ENCODE measurements at regions not wholly inside any gene's neighbourhood (a gene's known extent, or its start where the extent isn't known, plus 50 kb on each side); places are given as distances from the start of the nearest gene placed in this dataset.

DNA sequence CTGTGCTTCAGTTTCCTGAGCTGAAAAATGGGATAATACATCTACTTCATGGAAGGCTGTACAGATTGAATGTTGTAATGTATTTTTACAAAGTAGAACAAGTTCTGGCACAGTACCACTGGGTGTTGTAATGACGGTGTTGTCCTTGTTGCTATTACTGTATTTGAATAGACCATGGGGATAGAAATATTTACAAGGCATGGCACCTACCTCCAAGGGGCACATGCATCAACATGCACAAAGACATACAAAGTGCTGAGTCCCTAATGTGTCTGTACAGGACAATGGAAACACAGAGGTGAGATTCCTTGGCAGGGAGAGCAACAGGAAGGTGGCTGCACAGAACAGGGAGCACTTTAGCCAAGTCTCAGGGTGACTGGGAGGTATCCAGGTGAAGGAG lies 930.6 kb upstream of the TMEM132C start:
- CTCF ChIA-PET, result no interaction called here

DNA sequence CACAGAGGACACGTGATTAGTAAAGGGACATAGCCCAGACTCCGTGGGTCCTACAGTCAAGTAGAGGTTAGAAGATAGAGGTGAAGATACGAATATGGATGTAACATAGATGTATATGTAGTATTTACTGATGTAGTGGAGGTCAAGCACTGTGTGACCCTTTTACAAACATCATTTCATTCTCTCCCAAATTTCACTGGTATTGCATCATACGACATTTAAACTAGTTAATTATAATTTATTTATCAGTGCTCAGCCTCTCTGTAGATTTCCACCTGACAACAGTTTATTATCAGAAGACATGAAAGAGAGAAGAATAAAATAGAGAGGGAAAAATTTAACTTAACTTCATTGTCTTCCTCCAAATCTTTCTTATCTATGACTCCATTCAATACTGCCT lies 927.9 kb upstream of the TMEM132C start:
- TF ChIP-seq, protein P1, sequence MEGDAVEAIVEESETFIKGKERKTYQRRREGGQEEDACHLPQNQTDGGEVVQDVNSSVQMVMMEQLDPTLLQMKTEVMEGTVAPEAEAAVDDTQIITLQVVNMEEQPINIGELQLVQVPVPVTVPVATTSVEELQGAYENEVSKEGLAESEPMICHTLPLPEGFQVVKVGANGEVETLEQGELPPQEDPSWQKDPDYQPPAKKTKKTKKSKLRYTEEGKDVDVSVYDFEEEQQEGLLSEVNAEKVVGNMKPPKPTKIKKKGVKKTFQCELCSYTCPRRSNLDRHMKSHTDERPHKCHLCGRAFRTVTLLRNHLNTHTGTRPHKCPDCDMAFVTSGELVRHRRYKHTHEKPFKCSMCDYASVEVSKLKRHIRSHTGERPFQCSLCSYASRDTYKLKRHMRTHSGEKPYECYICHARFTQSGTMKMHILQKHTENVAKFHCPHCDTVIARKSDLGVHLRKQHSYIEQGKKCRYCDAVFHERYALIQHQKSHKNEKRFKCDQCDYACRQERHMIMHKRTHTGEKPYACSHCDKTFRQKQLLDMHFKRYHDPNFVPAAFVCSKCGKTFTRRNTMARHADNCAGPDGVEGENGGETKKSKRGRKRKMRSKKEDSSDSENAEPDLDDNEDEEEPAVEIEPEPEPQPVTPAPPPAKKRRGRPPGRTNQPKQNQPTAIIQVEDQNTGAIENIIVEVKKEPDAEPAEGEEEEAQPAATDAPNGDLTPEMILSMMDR (conservative IDR thresholded peaks at IDR 0.05; ENCODE audit: low read depth, low read length), result no peak
- no peak for TF ChIP-seq EZH2phosphoT487 (IDR thresholded peaks at IDR 0.05; ENCODE audit: borderline replicate concordance, low read length)
- TF ChIP-seq EZH2 (IDR thresholded peaks at IDR 0.05; ENCODE audit: low read length, unreplicated experiment), result no peak
- ChIA-PET CTCF (no interaction called here), POLR2A (ENCODE audit: unreplicated experiment) (no interaction called here)
- Histone ChIP-seq H2AFZ (ENCODE audit: low read length) (no peak overlapping the region), H4K20me1 (ENCODE audit: low read length) (no peaks in the 10 kb centered on the region), H3K27ac (ENCODE audit: low read length) (no peak overlapping the region), H3K27me3 (ENCODE audit: low read length) (no peaks in the 10 kb centered on the region), H3K9me3 (ENCODE audit: low read length) (no peaks in the 10 kb centered on the region), H3F3A (ENCODE audit: low read length, unreplicated experiment) (no peaks in the 10 kb centered on the region), H3K9me2 (replicated peaks; ENCODE audit: low read length) (peaks cover 3% of the 10 kb centered on the region; the same call in 1 of the 2 replicates), H3K36me3 (ENCODE audit: low read depth, low read length) (no peaks in the 10 kb centered on the region), H3K79me2 (ENCODE audit: low read length) (no peaks in the 10 kb centered on the region), H3K4me1 (ENCODE audit: insufficient read depth, low read length) (peaks cover 9% of the 10 kb centered on the region; the same call in 1 of the 2 replicates), H3K4me2 (ENCODE audit: low read length) (no peak overlapping the region), H3K4me3 (ENCODE audit: low read length) (no peak overlapping the region), H3K9ac (ENCODE audit: low read length) (no peak overlapping the region)
- ATAC-seq (no peak), DNase-seq (no peak)
- intact Hi-C loops (cut with micrococcal nuclease), result no loop called here
- BruUV-seq (replicated peaks), result no TSS peak

More for the DNA sequence above, 930.6 kb upstream of the TMEM132C start:
- intact Hi-C loops (cut with micrococcal nuclease), result no loop called here
- BruUV-seq (replicated peaks), result no TSS peak
- H3K4me1 ChIP-seq (ENCODE audit: insufficient read depth, low read length), result no peaks in the 10 kb centered on the region
- TF ChIP-seq, protein P1 (conservative IDR thresholded peaks at IDR 0.05; ENCODE audit: low read depth, low read length), result no peak
- TF ChIP-seq EZH2 (IDR thresholded peaks at IDR 0.05; ENCODE audit: low read length, unreplicated experiment) (no peak), EZH2phosphoT487 (IDR thresholded peaks at IDR 0.05; ENCODE audit: borderline replicate concordance, low read length) (no peak)
- no peak overlapping the region for H2AFZ ChIP-seq (ENCODE audit: low read length)
- no peaks in the 10 kb centered on the region for H3K9me3 ChIP-seq (ENCODE audit: low read length)
- no peaks in the 10 kb centered on the region for H3F3A ChIP-seq (ENCODE audit: low read length, unreplicated experiment)
- POLR2A ChIA-PET (ENCODE audit: unreplicated experiment), result no interaction called here
- H3K79me2 ChIP-seq (ENCODE audit: low read length), result no peaks in the 10 kb centered on the region
- H3K9me2 ChIP-seq (replicated peaks; ENCODE audit: low read length), result no peaks in the 10 kb centered on the region
- DNase-seq (no peak), ATAC-seq (no peak)
- no peak overlapping the region for H3K27ac ChIP-seq (ENCODE audit: low read length)
- H3K4me2 ChIP-seq (ENCODE audit: low read length), result no peak overlapping the region
- no peaks in the 10 kb centered on the region for H3K36me3 ChIP-seq (ENCODE audit: low read depth, low read length)
- H3K9ac ChIP-seq (ENCODE audit: low read length), result no peak overlapping the region
- H4K20me1 ChIP-seq (ENCODE audit: low read length), result no peaks in the 10 kb centered on the region
- no peak overlapping the region for H3K4me3 ChIP-seq (ENCODE audit: low read length)
- H3K27me3 ChIP-seq (ENCODE audit: low read length), result no peaks in the 10 kb centered on the region

DNA sequence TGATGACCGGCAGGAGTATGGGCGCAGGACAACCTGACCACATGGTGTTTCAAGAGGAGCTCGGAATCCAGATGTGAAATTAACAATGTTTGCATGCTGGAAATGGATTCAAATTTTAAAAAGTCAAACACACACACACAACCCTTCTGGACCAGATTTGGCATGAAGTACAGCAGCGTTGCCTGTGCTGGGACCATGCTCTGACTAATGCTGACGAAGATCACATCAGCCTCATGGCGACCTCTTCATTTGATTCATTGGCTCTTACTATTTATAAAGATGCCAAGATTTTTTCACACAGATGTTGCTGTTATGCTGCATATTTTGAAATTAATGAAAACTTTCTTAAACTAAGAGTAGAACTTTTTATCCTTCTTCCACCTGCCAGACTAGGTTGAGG lies 926.6 kb upstream of the TMEM132C start:
- H3K9me2 ChIP-seq (replicated peaks; ENCODE audit: low read length), result peaks cover 3% of the 10 kb centered on the region; the same call in 1 of the 2 replicates
- no peak overlapping the region for H3K4me3 ChIP-seq (ENCODE audit: low read length)
- ChIA-PET CTCF (interaction anchor here (0.7 kb wide), 1 partner anchor 288 kb away, joined by 5 read pairs; no protein-coding TSS in a partner anchor), POLR2A (ENCODE audit: unreplicated experiment) (no interaction called here)
- H2AFZ ChIP-seq (ENCODE audit: low read length), result no peak overlapping the region
- H3F3A ChIP-seq (ENCODE audit: low read length, unreplicated experiment), result no peaks in the 10 kb centered on the region
- H3K9me3 ChIP-seq (ENCODE audit: low read length), result no peaks in the 10 kb centered on the region
- H4K20me1 ChIP-seq (ENCODE audit: low read length), result no peaks in the 10 kb centered on the region
- no peak for TF ChIP-seq EZH2 (IDR thresholded peaks at IDR 0.05; ENCODE audit: low read length, unreplicated experiment)
- no peak for TF ChIP-seq EZH2phosphoT487 (IDR thresholded peaks at IDR 0.05; ENCODE audit: borderline replicate concordance, low read length)
- TF ChIP-seq, protein P1 (conservative IDR thresholded peaks at IDR 0.05; ENCODE audit: low read depth, low read length), result no peak
- ATAC-seq, result no peak
- H3K27ac ChIP-seq (ENCODE audit: low read length), result no peak overlapping the region
- H3K9ac ChIP-seq (ENCODE audit: low read length), result no peak overlapping the region
- no peaks in the 10 kb centered on the region for H3K27me3 ChIP-seq (ENCODE audit: low read length)
- no TSS peak for BruUV-seq (replicated peaks)
- no peak overlapping the region for H3K4me2 ChIP-seq (ENCODE audit: low read length)
- no peaks in the 10 kb centered on the region for H3K79me2 ChIP-seq (ENCODE audit: low read length)
- DNase-seq, result no peak
- peaks cover 9% of the 10 kb centered on the region; the same call in 1 of the 2 replicates for H3K4me1 ChIP-seq (ENCODE audit: insufficient read depth, low read length)
- no peaks in the 10 kb centered on the region for H3K36me3 ChIP-seq (ENCODE audit: low read depth, low read length)
- intact Hi-C loops (cut with micrococcal nuclease), result no loop called here

All from PC-3 (cell line).